Daoy (cell line): ENCODE measurements at regions not wholly inside any gene's neighbourhood (a gene's known extent, or its start where the extent isn't known, plus 50 kb on each side); places are given as distances from the start of the nearest gene placed in this dataset.

ENCODE experiments used
- DNase-seq: peaks from one replicate; pipeline ENCODE4 v3.0.0-alpha.2; 2015; ENCODE audit warnings: low read depth

GRCh38 chr18:40440088-40440487, 1514.9 kb upstream of the PIK3C3 start:
- no peak for DNase-seq

DNA sequence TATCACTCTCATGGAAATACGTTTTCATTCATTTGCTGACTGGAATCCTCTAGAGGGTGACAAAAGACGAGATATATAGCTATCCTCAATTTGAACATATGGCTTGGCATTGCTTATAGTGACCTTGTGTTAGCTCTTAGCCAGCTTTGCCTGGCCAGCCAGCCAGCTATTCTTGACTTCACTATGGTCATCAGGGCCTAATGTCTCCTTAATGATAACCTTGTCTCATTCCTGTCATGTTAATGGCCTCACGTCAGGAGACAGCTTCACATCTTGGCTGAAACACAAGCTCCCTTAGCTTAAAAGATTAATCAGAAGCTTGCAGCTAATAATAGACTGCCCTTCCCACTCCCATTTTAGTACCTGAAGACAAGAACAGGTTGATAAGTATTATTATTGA, 1517.5 kb upstream of the PIK3C3 start:
- DNase-seq, result no peak

DNA sequence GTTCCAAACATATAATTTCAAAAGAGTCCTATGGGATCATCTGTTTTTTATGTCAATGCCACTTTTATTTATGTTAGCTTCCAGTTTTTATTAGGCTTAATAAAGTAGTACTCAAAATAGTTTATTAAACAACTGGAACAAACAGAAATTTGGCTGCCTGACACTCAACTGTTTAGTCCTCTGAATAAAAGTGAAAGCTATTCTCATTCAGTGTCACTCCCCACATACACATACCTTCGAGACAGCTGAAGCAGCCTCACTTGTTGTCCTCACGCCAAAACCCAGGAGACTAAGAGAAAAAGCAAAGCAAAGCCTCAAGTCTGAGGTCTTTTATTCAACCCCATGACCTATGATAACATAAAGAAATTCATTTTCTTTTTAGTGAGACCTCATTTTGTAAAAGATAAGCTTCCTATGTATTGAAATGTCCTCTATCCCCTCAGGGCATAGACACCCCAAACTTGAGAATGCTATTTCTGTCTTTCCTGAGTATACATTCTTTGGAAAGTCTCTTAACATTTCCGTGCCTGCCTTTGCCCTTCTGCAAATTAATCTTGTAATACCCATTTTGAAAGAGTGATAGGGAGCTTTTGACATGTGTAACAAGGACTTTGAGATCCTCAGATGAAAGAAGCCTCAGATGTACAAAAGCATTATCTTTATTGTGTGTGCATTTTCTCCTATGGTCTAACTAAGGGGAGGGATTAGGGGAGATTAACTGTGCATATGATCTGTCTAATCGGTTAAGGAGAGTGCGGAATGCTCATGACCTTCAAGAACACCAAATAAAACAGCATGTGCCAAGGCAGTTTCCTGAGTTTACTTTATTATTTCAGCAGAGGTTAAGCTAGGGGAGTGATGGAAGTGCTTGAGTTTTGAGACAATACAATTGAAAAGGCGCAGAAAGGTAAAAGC, 1523.7 kb upstream of the PIK3C3 start:
- no peak for DNase-seq

DNA sequence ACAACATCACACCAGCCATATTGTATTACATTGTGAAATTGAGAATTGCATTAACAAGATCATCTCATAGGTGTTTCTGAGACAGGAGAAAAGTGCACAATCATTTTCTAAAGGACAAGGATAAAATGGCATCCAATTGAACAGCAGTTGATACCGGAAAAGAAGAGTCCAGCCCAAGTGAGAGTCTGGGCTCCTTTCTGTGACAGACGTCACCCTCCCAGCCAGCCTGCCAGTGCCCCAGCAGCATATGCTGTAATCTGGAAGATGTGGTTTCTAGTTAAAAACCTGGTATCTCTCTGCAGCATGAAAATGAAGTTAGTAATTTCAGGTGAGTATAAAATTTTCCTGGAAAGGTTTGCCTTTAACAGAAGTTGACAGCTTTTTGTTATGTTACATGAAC, 1531.7 kb upstream of the PIK3C3 start:
- DNase-seq, result no peak

DNA sequence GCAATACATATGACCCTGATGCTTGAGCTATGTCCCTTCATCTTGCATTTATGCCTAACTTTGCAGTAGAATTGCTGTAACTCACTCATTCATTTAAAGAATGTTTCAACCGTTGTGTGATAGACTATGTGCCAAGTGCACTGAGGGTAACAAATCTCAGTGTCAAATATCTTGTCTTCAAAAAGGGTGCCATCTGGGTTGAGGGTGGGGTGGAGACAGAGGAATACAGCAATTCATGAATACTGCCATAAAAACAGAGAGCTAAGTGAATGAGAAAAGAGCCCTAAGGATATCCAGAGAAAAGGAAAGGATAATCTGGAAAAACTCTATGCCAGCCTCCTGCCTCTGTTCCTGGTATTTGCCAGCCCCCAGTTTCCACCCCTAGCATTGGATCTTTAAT, 1534.4 kb upstream of the PIK3C3 start:
- DNase-seq, result no peak

DNA sequence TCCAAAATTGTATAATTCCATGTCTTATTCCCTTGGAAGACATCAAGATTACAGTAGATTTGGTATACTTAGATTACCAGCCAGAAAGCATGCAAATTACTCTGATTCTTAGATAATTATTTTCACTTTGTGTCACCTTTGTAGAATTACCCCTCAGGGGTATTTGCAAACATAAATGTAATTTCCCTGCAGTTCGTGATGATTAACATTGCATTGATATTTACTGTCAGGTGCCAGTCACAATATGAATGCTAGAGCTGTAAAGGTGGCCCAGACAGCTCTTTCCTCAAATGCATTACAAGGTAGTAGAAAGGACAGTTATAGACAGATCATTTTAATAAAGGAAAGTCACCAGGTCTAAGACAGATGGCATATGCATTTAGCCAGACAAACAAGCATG, 1537.5 kb upstream of the PIK3C3 start:
- DNase-seq, result no peak

GRCh38 chr18:40415821-40416220, 1539.2 kb upstream of the PIK3C3 start:
- DNase-seq, result no peak

- DNase-seq, result no peak
Observed at GRCh38 chr18:40415176-40415791, 1539.8 kb upstream of the PIK3C3 start.

- DNase-seq, result no peak
Observed at GRCh38 chr18:40414155-40414754, 1540.8 kb upstream of the PIK3C3 start.

- no peak for DNase-seq
Observed at GRCh38 chr18:40413160-40413559, 1541.9 kb upstream of the PIK3C3 start.

DNA sequence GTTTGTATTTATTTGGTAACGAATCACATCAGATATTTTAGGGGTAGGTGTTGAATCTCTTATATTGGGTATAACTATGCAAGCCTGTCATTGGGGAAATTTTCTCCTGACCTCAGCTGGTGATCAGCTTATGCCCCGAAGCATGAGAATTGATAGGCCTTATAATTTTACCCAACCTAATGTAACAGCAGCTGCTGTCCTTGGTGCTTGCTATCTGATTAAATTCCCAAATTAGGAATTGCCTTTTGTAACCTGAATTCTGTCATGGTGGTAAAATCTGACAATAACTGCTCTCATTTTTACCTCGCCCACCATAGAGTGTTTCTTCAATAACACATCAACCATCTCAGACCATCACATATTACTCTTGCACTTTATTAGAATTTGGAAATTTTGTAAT, 1542.6 kb upstream of the PIK3C3 start:
- no peak for DNase-seq

DNA sequence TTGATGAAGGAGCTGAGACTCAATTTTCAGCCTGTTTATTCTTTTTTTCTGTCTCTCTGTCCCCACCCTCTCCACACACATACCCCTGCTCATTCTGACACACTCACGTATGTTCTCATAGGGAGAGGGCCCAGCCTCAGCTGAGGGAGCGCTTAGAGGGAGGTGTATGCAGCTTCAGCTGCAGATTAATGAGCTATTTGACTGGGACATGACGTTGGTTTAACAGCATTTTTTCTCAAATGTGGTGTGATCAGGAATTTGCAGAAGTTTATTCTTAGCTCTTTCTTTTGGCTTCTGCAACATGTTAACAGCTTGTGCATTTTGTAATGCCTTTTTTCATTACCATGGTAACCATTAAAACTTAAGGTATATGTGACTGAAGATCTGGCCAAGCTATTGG, 1547.1 kb upstream of the PIK3C3 start:
- no peak for DNase-seq

- DNase-seq, result no peak
Observed at GRCh38 chr18:40404284-40404683, 1550.8 kb upstream of the PIK3C3 start.

DNA sequence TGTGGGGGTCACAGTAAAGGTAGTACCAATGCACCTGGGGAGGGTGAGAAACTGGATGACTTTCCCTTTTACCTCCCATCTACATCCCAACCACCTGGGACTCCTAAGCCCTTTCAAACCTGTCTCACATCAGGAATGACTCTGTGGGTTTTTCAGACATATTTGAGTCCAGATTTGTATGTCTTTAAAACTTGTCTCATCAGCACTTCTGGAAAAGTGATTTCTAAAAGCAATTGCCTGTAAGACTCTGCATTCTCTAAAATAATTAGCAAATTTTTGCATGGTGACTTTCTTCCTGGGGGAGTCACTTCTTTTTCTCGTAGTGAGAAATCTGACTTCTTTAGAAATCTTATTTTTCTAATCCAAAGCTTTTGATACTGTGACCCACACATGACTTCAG, 1553.0 kb upstream of the PIK3C3 start:
- no peak for DNase-seq

GRCh38 chr18:40388121-40388520, 1566.9 kb upstream of the PIK3C3 start:
- no peak for DNase-seq

DNA sequence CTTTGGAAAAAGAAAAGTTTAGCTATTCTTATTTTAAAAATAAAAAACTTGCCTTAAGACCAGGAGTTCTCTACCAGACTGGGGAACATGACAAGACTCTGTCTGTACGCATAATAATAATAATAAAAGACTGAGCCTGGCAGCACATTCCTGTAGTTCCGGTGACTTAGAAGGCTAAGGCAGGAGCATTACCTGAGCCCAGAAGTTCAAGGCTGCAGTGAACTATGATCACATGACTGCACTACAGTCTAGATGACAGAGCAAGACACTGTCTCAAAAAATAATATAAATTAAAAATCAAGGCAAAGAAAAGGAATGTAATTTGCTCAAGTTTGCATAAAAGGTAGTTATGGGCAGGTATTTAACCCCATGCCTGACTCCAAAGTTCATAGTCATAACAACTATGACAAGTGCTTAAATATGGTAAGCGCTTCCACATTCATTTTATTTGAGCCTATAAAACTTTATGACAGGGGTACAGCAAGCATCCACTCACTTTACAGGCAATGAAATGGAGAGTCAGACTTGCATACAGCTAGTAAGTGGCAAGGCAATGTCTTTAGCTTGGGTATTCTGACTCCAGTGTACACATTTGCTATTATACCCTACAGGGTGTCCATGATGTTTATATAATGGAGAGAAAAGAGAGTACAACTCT, 1567.8 kb upstream of the PIK3C3 start:
- no peak for DNase-seq

- DNase-seq, result no peak
Observed at GRCh38 chr18:40382197-40382596, 1572.8 kb upstream of the PIK3C3 start.

DNA sequence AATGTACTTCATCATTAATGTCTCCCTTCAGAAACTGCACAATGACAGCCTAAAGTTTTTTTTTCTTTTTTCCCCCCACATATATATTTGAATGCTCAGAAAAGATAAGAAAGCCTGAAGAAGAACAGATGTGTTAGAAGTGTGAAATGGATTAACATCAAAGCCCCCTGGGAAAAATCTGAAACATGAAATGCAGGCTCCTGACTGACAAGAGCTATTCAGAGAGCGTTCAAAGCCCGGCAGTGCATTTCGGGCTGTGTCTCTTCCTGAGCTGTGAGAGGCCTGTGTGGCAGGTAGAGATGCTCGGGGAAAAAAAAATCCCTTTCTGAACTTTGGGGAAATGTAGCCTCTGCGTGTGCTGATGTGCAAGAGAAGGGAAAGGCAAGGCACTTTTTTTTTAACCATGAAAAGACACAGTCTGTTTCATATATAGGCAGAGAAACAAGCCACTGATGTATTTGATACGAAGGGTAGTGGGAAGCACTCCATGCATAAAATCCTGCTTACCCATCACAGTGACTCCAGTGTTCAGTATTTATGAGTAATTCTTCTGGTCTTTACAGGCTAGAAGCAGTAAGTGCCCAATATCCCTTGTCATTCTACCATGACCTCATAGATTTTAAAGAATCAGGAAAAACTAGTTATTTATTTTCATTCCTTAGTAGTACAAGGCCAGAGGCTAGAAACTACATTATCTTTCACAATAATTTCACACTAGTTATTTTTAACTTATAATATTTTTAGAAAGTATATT, 1574.2 kb upstream of the PIK3C3 start:
- DNase-seq, result no peak

DNA sequence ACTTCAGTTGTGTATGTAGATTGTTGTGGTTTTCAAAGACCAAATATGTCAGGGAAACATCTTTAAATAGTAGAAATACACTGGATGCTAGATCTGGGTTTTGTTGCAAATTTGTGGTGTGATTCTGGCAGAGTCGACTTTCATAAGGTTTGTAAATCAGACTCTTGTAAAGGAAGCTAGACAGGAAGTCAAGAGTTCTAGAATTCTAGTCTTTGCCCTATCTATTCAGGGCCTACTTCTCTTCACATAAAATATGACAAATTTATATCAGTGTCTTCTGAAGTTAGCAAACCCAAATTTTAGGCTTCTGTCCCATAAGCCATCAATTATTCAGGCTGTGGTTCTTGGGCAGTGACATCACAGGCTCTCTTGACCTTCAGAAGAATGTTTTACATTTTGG, 1579.2 kb upstream of the PIK3C3 start:
- DNase-seq, result no peak

- DNase-seq, result no peak
Observed at GRCh38 chr18:40371673-40372072, 1583.4 kb upstream of the PIK3C3 start.

- DNase-seq, result no peak
Observed at GRCh38 chr18:40367576-40367975, 1587.5 kb upstream of the PIK3C3 start.

- no peak for DNase-seq
Observed at GRCh38 chr18:40366521-40366920, 1588.5 kb upstream of the PIK3C3 start.
